HG03159 (cell line): ENCODE measurements at regions not wholly inside any gene's neighbourhood (a gene's known extent, or its start where the extent isn't known, plus 50 kb on each side); places are given as distances from the start of the nearest gene placed in this dataset.

Experiments
- ATAC-seq: cut with Tn5 transposase; IDR thresholded peaks from one replicate; pipeline ENCODE4 v1.9.1; 2021; ENCODE audit warnings: mild to moderate bottlenecking, moderate library complexity; ENCODE audit not compliant: unreplicated experiment

GRCh38 chr12:90281154-90281868 is 572.7 kb upstream of the ATP2B1 start:
- ATAC-seq = no peak

- ATAC-seq = peak; percentile 53
These were observed 572.0 kb upstream of the ATP2B1 start for GRCh38 chr12:90280564-90281058.

GRCh38 chr12:90280033-90280432 is 571.4 kb upstream of the ATP2B1 start:
- no peak for ATAC-seq

GRCh38 chr12:90275088-90275487 is 566.5 kb upstream of the ATP2B1 start:
- no peak for ATAC-seq

- no peak for ATAC-seq
These were observed 565.8 kb upstream of the ATP2B1 start for GRCh38 chr12:90274407-90274806.

- peak; percentile 57 for ATAC-seq
These were observed 559.9 kb upstream of the ATP2B1 start for GRCh38 chr12:90268574-90268973.

- ATAC-seq = no peak
These were observed 553.6 kb upstream of the ATP2B1 start for GRCh38 chr12:90262251-90262650.

GRCh38 chr12:90261283-90261682 is 552.6 kb upstream of the ATP2B1 start:
- no peak for ATAC-seq

- no peak for ATAC-seq
These were observed 551.5 kb upstream of the ATP2B1 start for GRCh38 chr12:90260136-90260535.

- no peak for ATAC-seq
These were observed 549.4 kb upstream of the ATP2B1 start for GRCh38 chr12:90257927-90258624.

- ATAC-seq = no peak
These were observed 546.2 kb upstream of the ATP2B1 start for GRCh38 chr12:90254796-90255195.

- peak; percentile 100 for ATAC-seq
These were observed 545.1 kb upstream of the ATP2B1 start for GRCh38 chr12:90253674-90254181.

- no peak for ATAC-seq
These were observed 544.5 kb upstream of the ATP2B1 start for GRCh38 chr12:90253136-90253535.

- no peak for ATAC-seq
These were observed 542.1 kb upstream of the ATP2B1 start for GRCh38 chr12:90250766-90251165.

GRCh38 chr12:90250042-90250441 is 541.4 kb upstream of the ATP2B1 start:
- ATAC-seq = no peak

- ATAC-seq = no peak
These were observed 538.0 kb upstream of the ATP2B1 start for GRCh38 chr12:90246688-90247087.

- ATAC-seq = no peak
These were observed 536.8 kb upstream of the ATP2B1 start for GRCh38 chr12:90245391-90245790.

GRCh38 chr12:90244232-90244631 is 535.6 kb upstream of the ATP2B1 start:
- no peak for ATAC-seq

- no peak for ATAC-seq
These were observed 534.6 kb upstream of the ATP2B1 start for GRCh38 chr12:90243211-90243610.

- no peak for ATAC-seq
These were observed 531.2 kb upstream of the ATP2B1 start for GRCh38 chr12:90239732-90240260.

GRCh38 chr12:90238663-90239271 is 530.1 kb upstream of the ATP2B1 start:
- no peak for ATAC-seq
